Stimulated activated naive B cell treated with anti-CD40 and anti-IgM and Interleukin-4, amounts not matched to agents 10 μg/mL and 1 μg/mL and 100 μg/mL, for 72 hours (primary cell): ENCODE measurements at regions not wholly inside any gene's neighbourhood (a gene's known extent, or its start where the extent isn't known, plus 50 kb on each side); places are given as distances from the start of the nearest gene placed in this dataset.

Experiments
- ATAC-seq, 2 donors: fragments of 150-1000 bp; cut with Tn5 transposase; replicated peaks; 2 replicates each; pipeline ENCODE4 v1.10.0; 2021; ENCODE audit warnings: moderate library complexity in 1 of 2
- DNase-seq: peaks from one replicate; pipeline ENCODE4 v3.0.0; 2021
- H3K27ac Mint-ChIP-seq: one replicate; pipeline ENCODE4 v1.8.0; 2022; ENCODE audit warnings: mild to moderate bottlenecking, mixed read lengths
- H3K27me3 Mint-ChIP-seq, 2 donors: one replicate each; pipeline ENCODE4 v1.8.0; 2022; ENCODE audit warnings: mixed read lengths in 2 of 2
- H3K36me3 Mint-ChIP-seq, 2 donors: one replicate each; pipeline ENCODE4 v1.8.0; 2022; ENCODE audit warnings: mixed read lengths in 2 of 2, mild to moderate bottlenecking in 1 of 2
- H3K4me1 Mint-ChIP-seq, 2 donors: one replicate each; pipeline ENCODE4 v1.8.0; 2022; ENCODE audit warnings: mixed read lengths in 2 of 2, mild to moderate bottlenecking in 1 of 2
- H3K4me3 Mint-ChIP-seq, 2 donors: one replicate each; pipeline ENCODE4 v1.8.0; 2022; ENCODE audit warnings: mild to moderate bottlenecking in 2 of 2, mixed read lengths in 2 of 2, moderate library complexity in 1 of 2
- H3K9me3 Mint-ChIP-seq, 2 donors: one replicate each; pipeline ENCODE4 v1.8.0; 2022; ENCODE audit warnings: mixed read lengths in 2 of 2, mild to moderate bottlenecking in 1 of 2

DNA sequence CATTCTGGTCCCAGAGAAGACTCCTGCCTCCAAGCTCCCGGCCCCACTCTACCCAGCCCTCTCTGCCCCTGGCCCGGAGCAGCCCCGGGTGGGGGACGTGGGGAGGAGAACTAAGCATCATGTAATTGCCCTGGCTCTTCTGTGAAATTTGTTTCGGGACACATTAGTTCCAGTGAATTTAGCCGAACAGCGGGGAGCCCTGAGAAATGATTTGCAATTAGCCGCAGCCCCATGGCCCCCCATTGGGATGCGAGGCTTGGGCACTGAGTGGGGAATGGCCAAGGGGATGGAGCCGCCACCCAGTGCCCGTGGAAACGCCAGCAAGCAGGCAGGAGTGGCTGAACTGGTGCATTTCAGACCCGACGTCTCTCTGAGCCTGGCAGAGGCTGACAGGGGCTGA lies 173.9 kb upstream of the LHX5 start:
- H3K27ac Mint-ChIP-seq: no peak overlapping the region
- H3K27me3 Mint-ChIP-seq: peaks cover 73 to 74% of the 10 kb centered on the region in 2 donors
- H3K9me3 Mint-ChIP-seq: no peaks in the 10 kb centered on the region
- ATAC-seq (no peak), DNase-seq (no peak)
- no peaks in the 10 kb centered on the region for H3K36me3 Mint-ChIP-seq
- no peaks in the 10 kb centered on the region for H3K4me1 Mint-ChIP-seq
- no peak overlapping the region for H3K4me3 Mint-ChIP-seq

DNA sequence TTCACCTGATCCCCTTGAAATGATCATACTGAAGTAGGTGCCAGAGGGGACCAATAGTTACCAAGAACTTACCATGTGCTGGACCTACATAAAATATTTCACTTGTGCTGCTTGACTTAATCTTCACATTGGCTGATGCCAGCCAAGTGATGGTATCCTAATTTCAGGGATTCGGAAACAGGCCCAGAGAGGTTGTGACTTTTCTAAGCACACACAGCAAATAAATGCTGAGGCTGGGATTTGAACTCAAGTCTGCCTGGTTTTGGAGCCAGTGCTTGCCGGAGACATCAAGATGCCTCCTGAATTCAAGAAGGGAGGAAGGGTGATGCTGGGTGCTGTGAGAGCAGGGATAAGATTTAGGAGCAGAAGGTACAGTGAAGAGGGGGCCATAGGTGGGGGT lies 173.5 kb upstream of the LHX5 start:
- DNase-seq: no peak
- no peaks in the 10 kb centered on the region for H3K36me3 Mint-ChIP-seq
- H3K27me3 Mint-ChIP-seq: peaks cover 69 to 75% of the 10 kb centered on the region in 2 donors
- ATAC-seq: no peak
- no peaks in the 10 kb centered on the region for H3K9me3 Mint-ChIP-seq
- H3K4me3 Mint-ChIP-seq: no peak overlapping the region
- H3K27ac Mint-ChIP-seq: no peak overlapping the region
- no peaks in the 10 kb centered on the region for H3K4me1 Mint-ChIP-seq

- no peak overlapping the region for H3K27ac Mint-ChIP-seq
- H3K4me3 Mint-ChIP-seq: no peak overlapping the region
- DNase-seq (no peak), ATAC-seq (no peak)
- no peaks in the 10 kb centered on the region for H3K36me3 Mint-ChIP-seq
- peaks cover 63 to 75% of the 10 kb centered on the region in 2 donors for H3K27me3 Mint-ChIP-seq
- no peaks in the 10 kb centered on the region for H3K9me3 Mint-ChIP-seq
- H3K4me1 Mint-ChIP-seq: peaks cover 2 to 9% of the 10 kb centered on the region in 2 donors
Observed at GRCh38 chr12:113643177-113643974, 171.7 kb upstream of the LHX5 start.

DNA sequence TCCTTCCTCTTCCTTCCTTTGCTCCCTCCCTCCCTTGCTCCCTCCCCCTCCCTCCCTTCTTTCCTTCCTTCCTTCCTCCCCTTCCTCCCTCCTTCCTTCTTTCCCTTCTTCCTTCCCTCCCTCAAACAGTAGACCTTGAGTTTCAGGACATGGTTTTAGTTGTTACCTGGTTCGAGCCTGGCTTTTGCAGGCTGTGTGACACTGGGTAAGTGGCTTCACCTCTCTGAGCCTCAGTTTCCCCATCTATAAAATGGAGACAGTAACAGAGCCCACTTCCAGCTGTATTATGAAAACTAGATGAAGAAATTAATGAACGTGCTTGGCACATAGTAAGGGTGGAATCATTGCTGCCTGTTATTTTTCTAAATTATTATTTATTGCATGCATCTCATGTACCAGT lies 171.0 kb upstream of the LHX5 start:
- H3K4me1 Mint-ChIP-seq: peaks cover 2 to 11% of the 10 kb centered on the region in 2 donors
- DNase-seq (no peak), ATAC-seq (no peak)
- no peak overlapping the region for H3K4me3 Mint-ChIP-seq
- H3K27me3 Mint-ChIP-seq: peaks cover 58 to 73% of the 10 kb centered on the region in 2 donors
- H3K27ac Mint-ChIP-seq: no peak overlapping the region
- no peaks in the 10 kb centered on the region for H3K36me3 Mint-ChIP-seq
- H3K9me3 Mint-ChIP-seq: no peaks in the 10 kb centered on the region

- peaks cover 54 to 73% of the 10 kb centered on the region in 2 donors for H3K27me3 Mint-ChIP-seq
- DNase-seq: no peak
- no peak overlapping the region for H3K4me3 Mint-ChIP-seq
- no peak overlapping the region for H3K27ac Mint-ChIP-seq
- H3K9me3 Mint-ChIP-seq: no peaks in the 10 kb centered on the region
- H3K36me3 Mint-ChIP-seq: no peaks in the 10 kb centered on the region
- H3K4me1 Mint-ChIP-seq: peaks cover 2 to 11% of the 10 kb centered on the region in 2 donors
- no peak for ATAC-seq
Observed at GRCh38 chr12:113642216-113642615, 170.5 kb upstream of the LHX5 start.

GRCh38 chr12:113641426-113642030 lies 169.9 kb upstream of the LHX5 start:
- Mint-ChIP-seq H3K27ac (no peak overlapping the region), H3K27me3 (peaks cover 49 to 67% of the 10 kb centered on the region in 2 donors), H3K4me3 (no peak overlapping the region), H3K4me1 (peaks cover 2 to 11% of the 10 kb centered on the region in 2 donors), H3K36me3 (no peaks in the 10 kb centered on the region), H3K9me3 (no peaks in the 10 kb centered on the region)
- DNase-seq (no peak), ATAC-seq (no peak)

- peaks cover 2 to 11% of the 10 kb centered on the region in 2 donors for H3K4me1 Mint-ChIP-seq
- no peak overlapping the region for H3K4me3 Mint-ChIP-seq
- H3K36me3 Mint-ChIP-seq: no peaks in the 10 kb centered on the region
- ATAC-seq (no peak), DNase-seq (no peak)
- H3K27ac Mint-ChIP-seq: no peak overlapping the region
- no peaks in the 10 kb centered on the region for H3K9me3 Mint-ChIP-seq
- H3K27me3 Mint-ChIP-seq: peaks cover 49 to 66% of the 10 kb centered on the region in 2 donors
Observed at GRCh38 chr12:113640837-113641236, 169.2 kb upstream of the LHX5 start.

DNA sequence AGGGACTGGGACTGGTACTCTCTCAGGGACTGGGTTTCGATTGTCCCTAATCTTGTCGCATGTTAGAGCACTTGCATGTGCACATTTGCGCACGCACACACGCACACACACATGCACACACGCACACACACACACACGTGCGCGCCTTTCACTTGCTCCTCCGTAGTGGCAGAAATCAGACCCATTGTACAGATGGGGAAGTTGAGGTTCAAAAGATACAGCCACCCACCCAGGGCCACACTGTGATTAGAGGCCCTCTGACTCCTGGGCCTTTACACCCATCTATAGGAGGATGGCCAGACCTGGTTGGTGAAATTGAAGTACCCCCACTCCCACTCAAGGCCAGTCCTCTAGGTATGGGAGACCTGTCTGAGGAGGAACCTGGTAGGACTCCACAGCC lies 167.8 kb upstream of the LHX5 start:
- no peak for DNase-seq
- Mint-ChIP-seq H3K36me3 (no peaks in the 10 kb centered on the region), H3K27me3 (peaks cover 44 to 68% of the 10 kb centered on the region in 2 donors), H3K4me3 (no peak overlapping the region), H3K4me1 (peaks cover 2 to 11% of the 10 kb centered on the region in 2 donors), H3K9me3 (no peaks in the 10 kb centered on the region), H3K27ac (no peak overlapping the region)
- no peak for ATAC-seq

- Mint-ChIP-seq H3K36me3 (no peaks in the 10 kb centered on the region), H3K27ac (no peak overlapping the region), H3K4me3 (no peak overlapping the region), H3K27me3 (peaks cover 37 to 69% of the 10 kb centered on the region in 2 donors), H3K9me3 (peaks cover 0 to 7% of the 10 kb centered on the region in 2 donors), H3K4me1 (peaks cover 2 to 11% of the 10 kb centered on the region in 2 donors)
- DNase-seq (no peak), ATAC-seq (no peak)
Observed at GRCh38 chr12:113638460-113638775, 166.7 kb upstream of the LHX5 start.

- Mint-ChIP-seq H3K27me3 (peaks cover 20 to 43% of the 10 kb centered on the region in 2 donors), H3K4me3 (no peak overlapping the region), H3K4me1 (peaks cover 2 to 11% of the 10 kb centered on the region in 2 donors), H3K36me3 (no peaks in the 10 kb centered on the region), H3K9me3 (peaks cover 2 to 14% of the 10 kb centered on the region in 2 donors), H3K27ac (no peak overlapping the region)
- ATAC-seq: no peak
- no peak for DNase-seq
Observed at GRCh38 chr12:113634982-113635381, 163.3 kb upstream of the LHX5 start.

- no peak overlapping the region for H3K27ac Mint-ChIP-seq
- peaks cover 2 to 11% of the 10 kb centered on the region in 2 donors for H3K4me1 Mint-ChIP-seq
- DNase-seq (no peak), ATAC-seq (no peak)
- H3K36me3 Mint-ChIP-seq: no peaks in the 10 kb centered on the region
- peaks cover 4 to 14% of the 10 kb centered on the region in 2 donors for H3K9me3 Mint-ChIP-seq
- H3K27me3 Mint-ChIP-seq: peaks cover 20 to 38% of the 10 kb centered on the region in 2 donors
- no peak overlapping the region for H3K4me3 Mint-ChIP-seq
Observed at GRCh38 chr12:113634474-113634873, 162.8 kb upstream of the LHX5 start.

DNA sequence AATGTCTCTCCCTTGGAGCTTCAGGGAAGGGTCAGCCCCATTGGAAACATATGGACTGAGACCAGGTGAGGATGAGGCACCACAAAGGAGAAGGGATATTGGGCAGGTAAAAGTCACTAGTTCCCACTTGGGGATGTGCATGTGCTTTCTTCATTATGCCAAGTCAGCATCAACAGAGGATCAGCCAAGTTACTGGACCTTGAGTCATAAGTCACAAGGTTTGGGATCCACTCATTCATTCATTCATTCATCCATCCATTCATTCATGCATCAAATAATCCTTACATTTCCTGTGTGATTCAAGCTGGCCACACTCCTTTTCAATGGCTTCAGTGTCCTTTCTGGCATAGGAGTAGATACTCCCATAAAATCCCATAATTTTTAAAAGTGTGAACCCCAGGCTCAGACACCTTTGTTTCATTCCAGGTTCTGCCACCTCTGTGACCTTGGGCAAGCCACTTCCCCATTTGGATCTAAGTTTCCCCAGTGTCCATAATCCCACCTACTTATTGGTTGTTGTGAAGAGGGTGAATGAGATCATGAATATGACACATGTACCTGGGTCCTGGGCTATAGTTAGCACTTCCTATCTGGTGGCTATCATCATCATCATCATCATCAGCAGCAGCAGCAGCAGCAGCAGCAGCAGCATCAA lies 162.1 kb upstream of the LHX5 start:
- H3K4me3 Mint-ChIP-seq: no peak overlapping the region
- peaks cover 14 to 32% of the 10 kb centered on the region in 2 donors for H3K27me3 Mint-ChIP-seq
- H3K4me1 Mint-ChIP-seq: peaks cover 2 to 7% of the 10 kb centered on the region in 2 donors
- no peaks in the 10 kb centered on the region for H3K36me3 Mint-ChIP-seq
- ATAC-seq (no peak), DNase-seq (no peak)
- H3K27ac Mint-ChIP-seq: no peak overlapping the region
- H3K9me3 Mint-ChIP-seq: peaks cover 7 to 14% of the 10 kb centered on the region in 2 donors

DNA sequence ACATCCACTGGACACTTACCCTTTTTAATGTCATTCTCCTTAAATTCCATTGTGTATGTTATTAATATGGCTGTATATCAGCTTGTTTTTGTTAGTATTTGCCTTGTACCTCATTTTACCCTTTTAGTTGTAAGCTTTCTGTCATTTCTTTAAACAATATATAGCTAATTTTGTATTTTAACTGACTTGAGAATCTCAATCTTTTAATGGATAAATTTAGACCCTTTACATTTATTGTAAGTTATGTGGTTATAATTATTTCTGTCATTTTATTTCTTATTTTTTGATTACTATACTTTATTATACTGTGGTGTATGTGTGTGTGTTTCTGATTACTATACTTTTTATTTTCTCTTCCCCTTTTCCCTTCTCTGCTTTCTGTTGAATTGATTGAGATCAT lies 159.0 kb upstream of the LHX5 start:
- peaks cover 17 to 25% of the 10 kb centered on the region in 2 donors for H3K9me3 Mint-ChIP-seq
- H3K4me3 Mint-ChIP-seq: no peak overlapping the region
- no peaks in the 10 kb centered on the region for H3K36me3 Mint-ChIP-seq
- no peak for ATAC-seq
- H3K27me3 Mint-ChIP-seq: peaks cover 4 to 18% of the 10 kb centered on the region in 2 donors
- no peaks in the 10 kb centered on the region for H3K4me1 Mint-ChIP-seq
- no peak for DNase-seq
- no peak overlapping the region for H3K27ac Mint-ChIP-seq

DNA sequence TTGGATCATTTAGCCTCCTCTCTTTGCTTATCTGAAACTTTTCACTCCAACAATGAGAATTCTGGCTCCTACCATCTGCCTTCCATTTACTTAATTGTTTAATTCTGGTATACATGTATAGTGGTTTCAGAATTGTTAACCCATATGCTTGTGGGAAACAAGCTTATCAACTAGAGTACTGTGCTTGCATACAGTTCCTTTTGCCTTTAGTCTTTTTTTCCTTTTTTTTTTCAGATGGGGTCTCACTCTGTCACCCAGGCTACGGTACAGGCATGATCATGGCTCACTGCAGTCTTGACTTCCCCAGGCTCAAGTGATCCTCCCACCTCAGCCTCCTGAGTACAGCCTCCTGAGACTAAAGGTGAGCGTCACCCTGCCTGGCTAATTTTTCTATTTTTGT lies 153.8 kb upstream of the LHX5 start:
- no peak for ATAC-seq
- Mint-ChIP-seq H3K9me3 (peaks cover 16 to 25% of the 10 kb centered on the region in 2 donors), H3K36me3 (no peaks in the 10 kb centered on the region), H3K4me1 (no peaks in the 10 kb centered on the region), H3K27me3 (peaks cover 8 to 19% of the 10 kb centered on the region in 2 donors), H3K4me3 (no peak overlapping the region), H3K27ac (no peak overlapping the region)
- DNase-seq: no peak

- peaks cover 16 to 20% of the 10 kb centered on the region in 2 donors for H3K27me3 Mint-ChIP-seq
- no peaks in the 10 kb centered on the region for H3K36me3 Mint-ChIP-seq
- peak in 1 of 2 donors; percentile 53 for ATAC-seq
- DNase-seq: no peak
- peaks cover 12 to 16% of the 10 kb centered on the region in 2 donors for H3K9me3 Mint-ChIP-seq
- H3K4me3 Mint-ChIP-seq: no peak overlapping the region
- H3K4me1 Mint-ChIP-seq: no peaks in the 10 kb centered on the region
- H3K27ac Mint-ChIP-seq: no peak overlapping the region
Observed at GRCh38 chr12:113622410-113622809, 150.7 kb upstream of the LHX5 start.
